ENCODE measurements at regions not wholly inside any gene's neighbourhood (a gene's known extent, or its start where the extent isn't known, plus 50 kb on each side); places are given as distances from the start of the nearest gene placed in this dataset.

DNA sequence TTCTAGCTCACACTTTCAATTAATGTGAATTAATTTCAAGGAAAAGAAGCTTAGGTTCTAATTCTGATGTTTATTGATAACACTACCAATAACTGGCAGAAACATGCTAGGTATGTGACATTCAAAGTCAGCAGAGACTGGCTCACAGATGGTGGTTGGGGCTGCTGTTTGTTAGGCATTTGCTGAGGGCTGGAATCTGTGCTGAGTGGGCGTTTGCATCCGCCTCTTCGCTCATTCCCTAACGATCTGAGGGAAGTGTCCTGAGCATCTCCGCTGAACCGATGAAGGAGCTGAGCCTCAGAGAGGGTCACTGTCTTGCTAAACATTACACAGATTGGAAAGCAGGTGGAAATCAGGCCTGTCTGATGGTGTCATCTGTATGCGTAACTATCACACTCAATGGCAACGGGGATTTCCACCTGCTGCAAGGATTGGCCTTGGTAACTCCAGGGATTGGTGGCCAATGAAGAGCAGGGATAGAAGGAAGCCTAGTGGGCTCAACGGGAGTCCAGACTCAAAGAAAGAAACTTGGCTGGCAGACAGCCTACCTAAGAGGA lies 338.9 kb downstream of the TEX29 start:
- TF ChIP-seq, protein P1, sequence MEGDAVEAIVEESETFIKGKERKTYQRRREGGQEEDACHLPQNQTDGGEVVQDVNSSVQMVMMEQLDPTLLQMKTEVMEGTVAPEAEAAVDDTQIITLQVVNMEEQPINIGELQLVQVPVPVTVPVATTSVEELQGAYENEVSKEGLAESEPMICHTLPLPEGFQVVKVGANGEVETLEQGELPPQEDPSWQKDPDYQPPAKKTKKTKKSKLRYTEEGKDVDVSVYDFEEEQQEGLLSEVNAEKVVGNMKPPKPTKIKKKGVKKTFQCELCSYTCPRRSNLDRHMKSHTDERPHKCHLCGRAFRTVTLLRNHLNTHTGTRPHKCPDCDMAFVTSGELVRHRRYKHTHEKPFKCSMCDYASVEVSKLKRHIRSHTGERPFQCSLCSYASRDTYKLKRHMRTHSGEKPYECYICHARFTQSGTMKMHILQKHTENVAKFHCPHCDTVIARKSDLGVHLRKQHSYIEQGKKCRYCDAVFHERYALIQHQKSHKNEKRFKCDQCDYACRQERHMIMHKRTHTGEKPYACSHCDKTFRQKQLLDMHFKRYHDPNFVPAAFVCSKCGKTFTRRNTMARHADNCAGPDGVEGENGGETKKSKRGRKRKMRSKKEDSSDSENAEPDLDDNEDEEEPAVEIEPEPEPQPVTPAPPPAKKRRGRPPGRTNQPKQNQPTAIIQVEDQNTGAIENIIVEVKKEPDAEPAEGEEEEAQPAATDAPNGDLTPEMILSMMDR (conservative IDR thresholded peaks at IDR 0.05), result no peak
- no peak for TF ChIP-seq EZH2 (IDR thresholded peaks at IDR 0.05; ENCODE audit: low read depth)

All from PC-9 (cell line).